C1 segment of cervical spinal cord (tissue), 14 donors: ENCODE measurements at regions not wholly inside any gene's neighbourhood (a gene's known extent, or its start where the extent isn't known, plus 50 kb on each side); places are given as distances from the start of the nearest gene placed in this dataset.

Experiments
- DNase-seq, 14 donors: peaks; one replicate each; lab custom pipeline; 2025; lab: John Stamatoyannopoulos, UW

GRCh38 chr3:181764544-181764943 lies 52.8 kb downstream of the SOX2 start:
- no peak for DNase-seq

GRCh38 chr3:181770296-181770695 lies 58.6 kb downstream of the SOX2 start:
- DNase-seq, result no peak

DNA sequence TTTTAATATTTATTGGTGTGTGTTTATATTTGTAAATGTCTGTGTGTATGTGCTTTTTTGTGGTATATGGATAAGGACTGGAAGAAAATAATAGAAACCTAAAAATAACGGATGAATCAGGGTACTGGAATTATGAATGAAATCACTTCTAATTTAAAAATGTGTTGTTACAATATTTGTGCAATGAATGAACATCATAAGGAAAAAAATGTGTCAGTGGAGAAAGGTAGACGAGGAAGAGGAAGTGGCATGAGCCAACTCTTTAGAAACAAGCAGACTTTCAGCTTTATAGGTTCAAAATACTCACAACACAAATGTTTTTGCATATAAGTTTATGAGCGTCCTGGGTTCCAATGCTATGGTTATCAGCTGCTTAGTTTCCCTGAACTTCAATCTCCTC lies 59.4 kb downstream of the SOX2 start:
- no peak for DNase-seq

DNA sequence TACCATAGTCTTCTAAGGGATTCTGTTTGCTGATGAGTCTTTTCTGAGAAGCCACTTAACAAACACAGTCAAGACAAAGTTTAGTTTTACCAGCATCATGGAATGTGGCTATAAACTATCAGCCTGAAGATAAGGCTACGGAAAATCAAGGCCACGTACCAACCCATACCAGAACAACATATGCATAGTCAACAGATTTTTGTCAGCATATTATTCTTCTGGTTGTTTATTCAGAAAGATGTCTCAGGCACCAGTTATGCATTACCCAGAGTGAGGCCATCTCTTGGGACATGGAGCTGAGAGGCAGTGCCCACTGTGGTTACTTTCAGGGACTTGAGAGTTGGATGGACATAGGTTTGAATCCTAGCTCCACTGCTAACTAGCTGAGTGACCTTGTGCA lies 60.4 kb downstream of the SOX2 start:
- DNase-seq, result no peak

- no peak for DNase-seq
Observed at GRCh38 chr3:181773921-181774320, 62.2 kb downstream of the SOX2 start.

DNA sequence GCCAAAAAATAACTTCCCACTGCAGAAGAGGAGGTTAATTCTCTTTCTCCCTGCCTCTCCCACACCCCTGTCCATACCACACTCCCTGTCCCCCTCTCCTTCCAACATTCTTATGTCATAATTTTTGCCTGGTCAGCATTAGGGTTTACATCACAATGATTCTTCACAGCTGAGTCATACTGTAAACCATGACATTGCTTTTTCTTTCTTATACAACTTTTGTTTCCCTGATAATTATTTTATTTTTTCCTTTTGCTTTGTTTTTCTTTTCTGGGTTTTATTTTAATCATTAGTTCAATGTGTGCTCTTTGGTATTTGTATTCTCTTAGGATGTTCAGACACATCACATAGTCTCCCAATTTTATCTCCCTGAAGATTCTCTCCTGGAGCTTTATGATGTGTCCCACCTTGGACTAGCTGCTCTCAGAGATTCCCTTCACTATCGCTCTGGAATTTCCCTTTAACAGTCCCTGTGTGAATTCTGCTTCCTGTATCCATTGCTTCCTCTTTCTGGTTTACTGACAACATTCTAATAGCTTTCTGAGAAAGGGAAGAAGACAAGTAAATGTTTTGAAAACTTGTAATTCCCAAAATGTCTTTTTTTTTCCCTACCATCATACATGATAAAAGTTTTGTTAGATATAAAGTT lies 70.7 kb downstream of the SOX2 start:
- DNase-seq, result no peak

DNA sequence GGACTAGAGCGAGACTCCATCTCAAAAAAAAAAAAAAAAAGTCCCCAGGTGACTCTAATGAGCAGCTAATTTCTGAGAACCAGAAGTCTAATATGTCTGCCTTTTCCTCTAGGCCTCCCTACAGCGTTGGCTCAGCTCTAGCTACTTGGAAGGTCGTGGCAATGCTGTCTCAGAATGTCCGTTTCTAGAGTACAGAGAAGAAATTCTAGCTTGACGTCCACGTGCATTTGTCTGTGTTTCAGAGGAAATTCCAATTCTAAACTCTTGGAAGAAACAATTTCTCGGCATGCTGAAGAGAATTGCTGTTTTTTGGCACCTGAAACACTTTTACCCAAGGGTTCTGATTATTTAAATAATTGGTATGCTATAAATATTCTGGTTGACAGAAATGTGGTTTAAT lies 78.8 kb downstream of the SOX2 start:
- no peak for DNase-seq

GRCh38 chr3:181791056-181791955 lies 79.6 kb downstream of the SOX2 start:
- DNase-seq, result no peak

DNA sequence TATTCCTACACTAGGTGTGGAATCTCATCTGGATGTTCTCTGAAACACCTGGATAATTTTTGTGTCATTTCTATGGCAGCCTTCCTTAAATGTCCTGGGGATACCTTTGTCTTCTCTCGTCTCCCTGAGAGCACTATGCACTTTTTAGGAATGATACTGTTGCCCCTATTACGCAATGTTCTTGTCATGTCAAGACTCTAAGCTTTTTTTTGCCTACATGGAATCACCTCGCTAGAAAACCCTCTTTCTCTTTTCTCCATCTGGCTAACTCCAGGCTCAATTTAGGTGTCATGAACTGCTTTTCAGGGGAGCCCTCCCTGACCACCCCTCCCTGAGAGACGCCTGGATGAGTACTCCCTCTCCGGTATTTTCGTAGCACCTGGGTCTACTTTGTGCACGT lies 81.3 kb downstream of the SOX2 start:
- no peak for DNase-seq

GRCh38 chr3:181794011-181794790 lies 82.5 kb downstream of the SOX2 start:
- DNase-seq, result no peak

DNA sequence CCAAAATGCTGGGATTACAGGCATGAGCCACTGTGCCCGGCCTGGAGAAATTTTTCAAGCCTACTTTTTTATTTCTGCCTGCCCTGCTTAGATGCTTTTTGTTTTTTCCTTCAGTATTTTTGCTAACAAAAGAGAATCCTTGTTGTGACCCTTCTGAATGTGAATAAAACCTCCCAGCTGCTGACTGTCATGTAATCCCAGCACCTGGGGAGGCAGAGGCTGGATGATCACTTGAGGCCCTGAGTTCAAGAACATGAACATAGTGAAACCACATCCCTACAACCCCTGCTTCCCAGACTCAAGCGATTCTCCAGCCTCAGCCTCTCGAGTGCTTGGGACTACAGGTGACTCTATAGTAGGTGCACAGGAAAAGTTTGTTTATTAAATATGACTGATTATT lies 84.9 kb downstream of the SOX2 start:
- DNase-seq, result no peak

GRCh38 chr3:181797431-181797830 lies 85.7 kb downstream of the SOX2 start:
- DNase-seq, result no peak

- no peak for DNase-seq
Observed at GRCh38 chr3:181805703-181806102, 94.0 kb downstream of the SOX2 start.

GRCh38 chr3:181808053-181808452 lies 96.3 kb downstream of the SOX2 start:
- no peak for DNase-seq

GRCh38 chr3:181823716-181824115 lies 112.0 kb downstream of the SOX2 start:
- DNase-seq, result no peak

GRCh38 chr3:181824961-181825360 lies 113.2 kb downstream of the SOX2 start:
- no peak for DNase-seq

- no peak for DNase-seq
Observed at GRCh38 chr3:181839039-181839915, 127.6 kb downstream of the SOX2 start.

GRCh38 chr3:181839916-181840297 lies 128.2 kb downstream of the SOX2 start:
- no peak for DNase-seq

GRCh38 chr3:181844211-181844610 lies 132.5 kb downstream of the SOX2 start:
- DNase-seq, result no peak

GRCh38 chr3:181847276-181847675 lies 135.6 kb downstream of the SOX2 start:
- no peak for DNase-seq

- DNase-seq, result no peak
Observed at GRCh38 chr3:181851063-181851462, 139.3 kb downstream of the SOX2 start.
